GOT3 (cell line): ENCODE measurements at regions not wholly inside any gene's neighbourhood (a gene's known extent, or its start where the extent isn't known, plus 50 kb on each side); places are given as distances from the start of the nearest gene placed in this dataset.

ENCODE experiments used
- DNase-seq: peaks from one replicate; lab custom pipeline; 2025; ENCODE audit warnings: mixed read lengths; lab: John Stamatoyannopoulos, UW

DNA sequence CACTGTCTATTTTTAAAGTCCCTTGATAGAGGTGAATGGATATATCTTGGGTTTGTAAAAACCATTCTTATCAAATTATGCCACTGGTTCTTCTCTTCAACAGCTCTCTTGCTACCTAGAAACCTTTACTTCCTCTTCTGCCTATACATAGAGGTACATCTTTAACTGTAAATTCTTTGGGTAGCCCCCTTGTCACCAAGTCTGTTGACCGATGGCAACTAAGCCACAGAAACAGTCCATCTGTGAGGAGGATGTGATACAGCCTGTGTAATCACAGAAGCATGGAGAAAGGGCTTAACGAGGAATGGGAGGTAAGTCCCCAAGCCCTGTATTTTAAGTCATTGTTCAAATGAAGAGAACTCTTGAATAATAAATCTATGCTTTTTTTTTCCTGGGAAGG is 246.5 kb upstream of the MDFIC2 start:
- no peak for DNase-seq

- DNase-seq = no peak
Measured at GRCh38 chr3:70557976-70558375, 245.5 kb upstream of the MDFIC2 start.

- no peak for DNase-seq
Measured at GRCh38 chr3:70556056-70556455, 243.6 kb upstream of the MDFIC2 start.

GRCh38 chr3:70554170-70554569 is 241.7 kb upstream of the MDFIC2 start:
- no peak for DNase-seq

DNA sequence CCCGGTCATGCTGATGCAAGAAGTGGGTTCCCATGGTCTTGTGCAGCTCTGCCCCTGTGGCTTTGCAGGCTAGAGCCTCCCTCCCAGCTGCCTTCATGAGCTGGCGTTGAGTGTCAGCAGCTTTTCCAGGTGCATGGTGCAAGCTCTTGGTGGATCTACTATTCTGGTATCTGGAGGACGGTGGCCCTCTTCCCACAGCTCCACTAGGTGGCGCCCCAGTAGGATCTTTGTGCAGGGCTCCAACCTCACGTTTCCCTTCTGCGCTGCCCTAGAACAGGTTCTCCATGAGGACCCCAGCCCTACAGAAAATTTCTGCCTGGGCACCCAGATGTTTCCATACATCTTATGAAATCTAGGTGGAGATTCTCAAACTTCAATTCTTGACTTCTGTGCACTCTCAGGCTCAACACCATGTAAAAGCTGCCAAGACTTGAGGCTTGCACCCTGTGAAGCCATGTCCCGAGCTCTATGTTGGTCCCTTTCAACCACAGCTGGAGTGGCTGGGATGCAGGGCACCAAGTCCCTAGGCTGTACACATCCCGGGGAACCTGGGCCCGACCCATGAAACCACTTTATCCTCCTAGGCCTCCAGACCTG is 238.4 kb upstream of the MDFIC2 start:
- no peak for DNase-seq

DNA sequence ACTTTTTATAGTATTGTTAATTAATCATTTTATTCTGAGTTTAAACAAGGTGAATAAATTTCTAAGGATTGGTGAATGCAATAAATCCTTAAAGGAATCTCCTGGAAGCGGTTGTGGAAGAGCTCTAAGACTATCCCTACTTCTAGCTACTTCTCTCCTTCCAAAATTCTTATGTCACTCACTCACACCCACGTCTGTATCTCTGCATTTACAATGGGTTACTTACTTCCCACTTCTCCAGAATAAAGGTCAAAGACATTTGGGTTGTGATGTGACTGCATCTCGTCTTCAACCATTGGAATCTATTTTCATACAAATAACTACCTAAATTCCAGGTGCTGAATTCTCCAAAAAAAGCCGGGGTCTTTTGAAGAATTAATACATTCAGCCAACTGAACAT is 234.2 kb upstream of the MDFIC2 start:
- DNase-seq = no peak

DNA sequence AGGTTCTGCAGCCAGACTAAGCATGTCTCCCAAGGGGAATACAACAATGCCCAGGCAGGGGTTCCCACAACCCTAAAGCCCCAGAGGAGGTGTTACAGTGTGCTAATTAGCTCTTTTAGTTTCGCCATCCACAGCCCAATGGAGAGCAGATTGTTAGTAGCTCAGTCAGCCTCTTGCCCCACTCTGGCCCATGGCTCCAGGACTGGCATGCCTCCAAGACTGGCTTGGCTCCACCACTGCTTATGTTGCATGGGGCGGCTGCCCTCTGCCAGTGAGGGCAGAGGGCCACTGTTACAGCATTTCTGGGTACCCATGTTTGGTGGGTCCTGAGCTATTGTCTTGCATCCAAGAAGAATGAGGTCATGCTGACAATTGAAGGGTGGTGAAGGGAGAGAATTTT is 231.1 kb upstream of the MDFIC2 start:
- no peak for DNase-seq

- DNase-seq = no peak
Measured at GRCh38 chr3:70539908-70540307, 227.5 kb upstream of the MDFIC2 start.

GRCh38 chr3:70532806-70533205 is 220.4 kb upstream of the MDFIC2 start:
- DNase-seq = no peak

- DNase-seq = no peak
Measured at GRCh38 chr3:70531838-70532489, 219.5 kb upstream of the MDFIC2 start.

DNA sequence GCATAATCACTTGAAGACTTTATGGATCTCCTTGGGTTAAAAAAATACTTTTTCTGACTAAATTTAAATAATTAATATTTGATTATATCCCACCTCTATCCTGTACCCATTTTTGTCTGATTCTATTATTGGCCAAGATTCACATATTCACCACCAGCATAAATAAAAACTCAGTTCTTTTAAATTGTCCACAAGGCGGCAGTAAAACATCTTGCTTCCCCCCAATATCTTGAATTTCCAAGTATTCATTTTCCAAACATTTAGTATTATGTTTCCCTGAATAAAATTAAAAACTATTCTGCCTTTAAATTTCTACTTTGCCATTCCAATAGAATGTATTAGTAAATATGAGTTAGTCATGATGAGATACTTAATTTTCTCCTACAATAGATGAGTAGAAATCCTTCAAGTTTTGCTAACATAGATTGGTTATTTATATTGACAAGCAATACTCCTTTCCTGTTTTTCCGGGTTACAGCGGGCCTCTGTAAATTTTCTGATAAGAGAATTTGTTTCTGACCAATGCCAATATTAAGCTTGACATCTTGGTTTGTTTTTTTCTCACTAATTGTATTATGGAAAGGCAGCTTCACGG is 218.7 kb upstream of the MDFIC2 start:
- no peak for DNase-seq

DNA sequence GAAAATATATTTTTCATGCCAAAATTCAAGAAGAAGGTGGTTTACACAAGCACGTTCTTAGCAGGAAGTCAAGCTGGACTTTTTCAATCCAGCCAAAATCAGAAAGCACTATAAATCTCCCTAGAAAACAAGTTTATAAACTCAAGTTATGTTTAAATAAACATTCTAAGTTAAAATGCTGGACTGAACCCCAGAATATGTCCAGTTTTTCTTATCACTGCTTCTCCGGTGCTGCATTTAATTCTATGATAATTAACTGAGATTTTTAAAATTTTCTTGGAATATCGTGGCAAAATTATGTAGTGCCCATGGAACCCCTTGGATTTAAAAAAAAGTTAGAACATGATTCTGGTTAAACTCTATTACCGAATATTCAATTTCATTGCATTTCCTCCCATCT is 218.2 kb upstream of the MDFIC2 start:
- DNase-seq = no peak

- no peak for DNase-seq
Measured at GRCh38 chr3:70527026-70527425, 214.6 kb upstream of the MDFIC2 start.

GRCh38 chr3:70519913-70520659 is 207.6 kb upstream of the MDFIC2 start:
- no peak for DNase-seq

- DNase-seq = no peak
Measured at GRCh38 chr3:70519026-70519425, 206.6 kb upstream of the MDFIC2 start.

- no peak for DNase-seq
Measured at GRCh38 chr3:70518356-70518755, 205.9 kb upstream of the MDFIC2 start.

DNA sequence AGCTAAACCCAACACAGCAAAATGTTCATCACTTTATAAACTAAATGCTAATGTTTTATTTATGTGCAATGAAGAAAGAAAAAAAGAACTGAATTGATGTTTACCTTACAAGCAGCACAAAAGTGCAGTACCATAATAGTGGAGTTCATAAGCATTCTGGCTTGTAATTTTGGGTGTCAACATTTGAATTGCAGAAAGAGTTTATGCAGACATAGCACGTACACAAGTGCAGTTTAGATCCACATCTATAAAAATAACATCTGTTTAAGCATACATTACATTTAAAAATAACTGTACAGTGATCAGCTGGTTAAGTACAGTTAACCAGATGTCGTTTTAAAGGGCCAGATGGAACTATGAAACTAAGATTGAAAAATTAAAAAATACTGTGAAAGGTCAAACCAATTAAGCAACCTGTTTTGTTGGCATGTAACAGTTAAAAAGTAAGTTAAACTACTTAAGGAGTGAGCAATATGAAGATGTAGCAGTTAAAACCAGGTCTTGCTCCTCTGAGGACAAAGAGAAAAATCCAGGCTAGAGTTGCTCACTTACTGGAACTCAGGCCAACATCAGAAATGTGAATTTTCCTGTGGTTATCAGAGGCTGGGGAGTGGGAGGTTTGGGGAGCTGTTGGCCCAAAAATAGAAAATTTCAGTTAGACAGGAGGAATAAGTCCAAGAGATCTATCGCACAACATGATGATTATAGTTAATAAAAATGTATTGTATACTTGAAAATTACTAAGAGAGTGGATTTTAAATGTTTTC is 204.9 kb upstream of the MDFIC2 start:
- DNase-seq = no peak

DNA sequence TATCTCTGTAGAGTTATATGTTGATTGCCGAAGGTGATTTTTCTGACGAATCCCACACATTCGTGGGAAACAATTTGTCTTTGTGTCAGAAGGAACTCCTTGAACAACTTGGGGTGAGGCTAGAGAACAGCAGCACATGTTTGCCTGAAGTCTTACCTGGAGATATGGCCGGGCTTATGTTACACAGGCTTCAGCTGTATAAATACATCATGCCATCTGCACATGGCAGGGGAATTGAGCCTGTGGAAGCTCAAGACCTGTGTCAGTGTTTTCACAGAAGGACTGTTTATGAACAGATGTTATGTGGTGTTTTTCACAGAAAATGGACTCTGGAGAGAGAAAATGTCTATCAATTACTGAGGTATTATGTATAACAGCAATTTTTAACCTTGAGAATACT is 203.6 kb upstream of the MDFIC2 start:
- no peak for DNase-seq

DNA sequence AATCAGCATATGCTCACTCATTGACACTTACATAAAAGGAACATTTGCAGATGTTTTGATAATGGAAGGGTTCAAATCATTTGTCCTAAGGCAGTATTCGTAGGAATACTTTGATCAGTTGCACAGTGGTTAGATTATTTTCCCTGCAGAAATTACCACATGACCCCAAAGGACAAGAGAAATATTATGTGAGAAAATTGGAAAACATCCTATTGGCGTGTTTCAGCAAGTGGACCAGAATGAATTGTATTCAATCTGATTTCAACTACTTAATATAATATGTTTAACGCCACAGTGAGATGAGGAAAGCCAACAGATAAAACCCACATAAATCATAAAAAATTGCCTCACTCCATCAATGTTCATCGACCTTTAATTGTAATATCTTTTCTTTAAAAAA is 195.0 kb upstream of the MDFIC2 start:
- DNase-seq = no peak

DNA sequence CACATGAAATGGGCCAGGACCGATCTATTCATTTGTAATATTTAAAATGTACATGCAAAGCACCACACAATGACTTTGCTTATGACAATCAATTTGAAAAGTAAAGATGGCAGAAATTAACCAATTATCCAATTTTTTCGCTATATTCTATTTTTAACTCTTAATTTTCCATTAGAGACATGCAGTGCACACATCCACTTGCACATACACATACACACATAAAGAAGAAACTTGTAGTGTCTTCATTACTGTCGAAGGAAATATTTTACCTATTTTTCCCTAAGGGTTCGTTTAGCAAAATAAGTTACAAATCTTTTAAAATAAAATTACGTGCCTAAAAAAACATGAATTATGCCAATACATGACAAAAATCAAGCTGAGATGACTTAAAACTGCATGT is 194.3 kb upstream of the MDFIC2 start:
- DNase-seq = no peak

DNA sequence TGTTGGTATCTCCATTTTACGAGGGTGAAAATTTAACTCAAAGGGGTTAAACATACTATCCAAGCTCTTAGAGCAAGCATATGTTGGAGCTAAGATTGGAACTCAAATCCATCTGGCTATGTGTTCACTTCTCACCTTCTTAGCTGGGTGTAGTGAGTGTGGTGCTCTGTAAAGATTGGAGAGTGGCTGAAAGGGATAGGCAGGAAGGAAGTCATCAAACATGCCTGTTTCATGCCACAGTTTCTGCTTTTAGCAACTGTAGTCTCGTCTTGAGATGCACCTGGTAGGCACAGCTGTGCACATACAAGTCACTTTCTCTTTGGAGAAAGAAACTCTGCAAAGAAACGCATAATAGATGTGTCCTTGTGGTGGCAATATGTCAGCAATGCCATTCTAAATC is 189.1 kb upstream of the MDFIC2 start:
- DNase-seq = no peak

- no peak for DNase-seq
Measured at GRCh38 chr3:70488816-70489215, 176.4 kb upstream of the MDFIC2 start.
